Muscle of leg (tissue), 3 donors: ENCODE measurements at regions not wholly inside any gene's neighbourhood (a gene's known extent, or its start where the extent isn't known, plus 50 kb on each side); places are given as distances from the start of the nearest gene placed in this dataset.

Experiments used
- DNase-seq: peaks from one replicate; pipeline ENCODE4 v3.0.0; 2013
- H3K27ac ChIP-seq: one replicate; pipeline ENCODE4 v1.5.1; 2013; ENCODE audit warnings: mild to moderate bottlenecking, low read length, control low read depth
- H3K27me3 ChIP-seq: one replicate; pipeline ENCODE4 v1.6.1; 2013; ENCODE audit warnings: low read length; ENCODE audit not compliant: control insufficient read depth, insufficient read depth
- H3K36me3 ChIP-seq: one replicate; pipeline ENCODE4 v1.6.1; 2013; ENCODE audit warnings: low read length; ENCODE audit not compliant: control insufficient read depth, insufficient read depth
- H3K4me1 ChIP-seq: one replicate; pipeline ENCODE4 v1.6.1; 2013; ENCODE audit warnings: low read length; ENCODE audit not compliant: control insufficient read depth, insufficient read depth
- H3K4me3 ChIP-seq: one replicate; pipeline ENCODE4 v1.5.1; 2013; ENCODE audit warnings: low read length, control low read depth
- H3K9me3 ChIP-seq: replicated peaks from 2 replicates; pipeline ENCODE4 v1.6.1; 2013; ENCODE audit warnings: low read depth, low read length; ENCODE audit not compliant: control insufficient read depth
- WGBS: methylation state at CpG from one replicate; pipeline ENCODE4 v1.1.5; 2013; ENCODE audit warnings: missing lambda C conversion rate; ENCODE audit not compliant: insufficient coverage; 5-methylcytosine and 5-hydroxymethylcytosine counted together

- H3K9me3 ChIP-seq = no peaks in the 10 kb centered on the region
- no peak for DNase-seq
- H3K4me1 ChIP-seq = no peaks in the 10 kb centered on the region
- H3K27me3 ChIP-seq = no peaks in the 10 kb centered on the region
- no peak overlapping the region for H3K27ac ChIP-seq
- no peaks in the 10 kb centered on the region for H3K36me3 ChIP-seq
- H3K4me3 ChIP-seq = no peak overlapping the region
Observed at GRCh38 chr13:93158565-93158964, 68.0 kb upstream of the GPC6 start.

- H3K4me1 ChIP-seq = no peaks in the 10 kb centered on the region
- no peaks in the 10 kb centered on the region for H3K27me3 ChIP-seq
- H3K4me3 ChIP-seq = no peak overlapping the region
- no peaks in the 10 kb centered on the region for H3K9me3 ChIP-seq
- H3K36me3 ChIP-seq = no peaks in the 10 kb centered on the region
- H3K27ac ChIP-seq = no peak overlapping the region
- DNase-seq = no peak
Observed at GRCh38 chr13:93169980-93170379, 56.6 kb upstream of the GPC6 start.

GRCh38 chr13:93172109-93172508 lies 54.5 kb upstream of the GPC6 start:
- WGBS = no CpG with 5 or more reads among the region's 1 CpG
- H3K4me3 ChIP-seq = no peak overlapping the region
- no peaks in the 10 kb centered on the region for H3K36me3 ChIP-seq
- no peak for DNase-seq
- H3K27me3 ChIP-seq = no peaks in the 10 kb centered on the region
- H3K27ac ChIP-seq = no peak overlapping the region
- no peaks in the 10 kb centered on the region for H3K9me3 ChIP-seq
- H3K4me1 ChIP-seq = no peaks in the 10 kb centered on the region

GRCh38 chr13:93173654-93174053 lies 53.0 kb upstream of the GPC6 start:
- H3K36me3 ChIP-seq = no peaks in the 10 kb centered on the region
- no peak overlapping the region for H3K27ac ChIP-seq
- H3K9me3 ChIP-seq = no peaks in the 10 kb centered on the region
- no peaks in the 10 kb centered on the region for H3K4me1 ChIP-seq
- WGBS = no CpG with 5 or more reads among the region's 1 CpG
- DNase-seq = no peak
- H3K27me3 ChIP-seq = no peaks in the 10 kb centered on the region
- no peak overlapping the region for H3K4me3 ChIP-seq

GRCh38 chr13:93174260-93174659 lies 52.3 kb upstream of the GPC6 start:
- Histone ChIP-seq H3K9me3 (no peaks in the 10 kb centered on the region), H3K4me3 (no peak overlapping the region), H3K27me3 (no peaks in the 10 kb centered on the region), H3K4me1 (no peaks in the 10 kb centered on the region), H3K36me3 (no peaks in the 10 kb centered on the region), H3K27ac (no peak overlapping the region)
- no peak for DNase-seq
- no CpG with 5 or more reads among the region's 3 CpGs for WGBS
